ENCODE measurements at regions not wholly inside any gene's neighbourhood (a gene's known extent, or its start where the extent isn't known, plus 50 kb on each side); places are given as distances from the start of the nearest gene placed in this dataset.

- TF ChIP-seq ZSCAN21 (CRISPR knock-in tag; IDR thresholded peaks at IDR 0.05; ENCODE audit: borderline replicate concordance) (peak; percentile 58; the same call in 1 of the 2 replicates), ZNF672 (CRISPR knock-in tag; IDR thresholded peaks at IDR 0.05) (no peak), ZNF766 (CRISPR knock-in tag; IDR thresholded peaks at IDR 0.05; ENCODE audit: borderline replicate concordance) (no peak), PAF1 (CRISPR knock-in tag; IDR thresholded peaks at IDR 0.05) (no peak), ZNF576 (CRISPR knock-in tag; IDR thresholded peaks at IDR 0.05) (no peak), NR2F2 (IDR thresholded peaks at IDR 0.05; ENCODE audit: borderline replicate concordance, low read depth) (no peak), HNRNPK (IDR thresholded peaks at IDR 0.05; ENCODE audit: low read depth, low read length, poor library complexity, severe bottlenecking) (no peak), GTF3A (CRISPR knock-in tag; conservative IDR thresholded peaks at IDR 0.05) (no peak), ZNF710 (CRISPR knock-in tag; IDR thresholded peaks at IDR 0.05; ENCODE audit: borderline replicate concordance) (no peak), IKZF1 (IDR thresholded peaks at IDR 0.05) (no peak), ZBTB14 (CRISPR knock-in tag; IDR thresholded peaks at IDR 0.05) (0 out of 2 replicates have a peak, but pooled peaks have one; percentile 48), SIN3A (IDR thresholded peaks at IDR 0.05; ENCODE audit: borderline replicate concordance, low read depth, low read length) (no peak), ZNF761 (CRISPR knock-in tag; conservative IDR thresholded peaks at IDR 0.05) (no peak), NFYB (CRISPR knock-in tag; IDR thresholded peaks at IDR 0.05) (peak; percentile 43), ZNF343 (CRISPR knock-in tag; IDR thresholded peaks at IDR 0.05) (no peak), MEIS1 (CRISPR knock-in tag; IDR thresholded peaks at IDR 0.05; ENCODE audit: borderline replicate concordance) (no peak), CHD2 (IDR thresholded peaks at IDR 0.05; ENCODE audit: low read depth, low read length) (peak; percentile 24; the same call in 1 of the 2 replicates), SKIL (CRISPR knock-in tag; IDR thresholded peaks at IDR 0.05; ENCODE audit: borderline replicate concordance) (0 out of 2 replicates have a peak, but pooled peaks have one; percentile 15), CERS6 (CRISPR knock-in tag; IDR thresholded peaks at IDR 0.05) (no peak), FIP1L1 (IDR thresholded peaks at IDR 0.05; ENCODE audit: borderline replicate concordance, insufficient read depth, low read depth, low read length) (no peak), ZNF30 (CRISPR knock-in tag; IDR thresholded peaks at IDR 0.05) (no peak), KLF6 (CRISPR knock-in tag; IDR thresholded peaks at IDR 0.05) (no peak), RFXANK (CRISPR knock-in tag; IDR thresholded peaks at IDR 0.05) (no peak), ZMAT3 (CRISPR knock-in tag; conservative IDR thresholded peaks at IDR 0.05) (peak; percentile 55; the same call in 1 of the 2 replicates)
Measured at GRCh38 chr9:97237951-97238889, 69.2 kb upstream of the CCDC180 start (continued).
